ENCODE measurements at regions not wholly inside any gene's neighbourhood (a gene's known extent, or its start where the extent isn't known, plus 50 kb on each side); places are given as distances from the start of the nearest gene placed in this dataset.

- peak in 1 of 4 donors; percentile 17 for DNase-seq
- ATAC-seq = peak; percentile 28
- intact Hi-C loops (cut with DNase I) = no loop called here
These were observed 70.9 kb upstream of the STOX2 start for GRCh38 chr4:183834252-183834651.

GRCh38 chr4:183837222-183837621 lies 67.9 kb upstream of the STOX2 start:
- WGBS, 2 donors = 58 to 60% methylated on average over 5 of the region's 5 CpGs
- DNase-seq (no peak), ATAC-seq (no peak)
- Histone ChIP-seq H3K27me3 (no peaks in the 10 kb centered on the region), H3K27ac (no peak overlapping the region), H3K9me3 (no peaks in the 10 kb centered on the region), H3K36me3 (replicated peaks in 1 of 2; ENCODE audit: insufficient read depth in 1 of 2, low read depth in 2 of 2) (no peaks in the 10 kb centered on the region), H3K4me3 (no peak overlapping the region), H3K4me1 (peaks cover 10% of the 10 kb centered on the region)
- intact Hi-C loops (cut with DNase I) = no loop called here
- no peak for TF ChIP-seq POLR2A (IDR thresholded peaks at IDR 0.05)
- TF ChIP-seq, protein P1, sequence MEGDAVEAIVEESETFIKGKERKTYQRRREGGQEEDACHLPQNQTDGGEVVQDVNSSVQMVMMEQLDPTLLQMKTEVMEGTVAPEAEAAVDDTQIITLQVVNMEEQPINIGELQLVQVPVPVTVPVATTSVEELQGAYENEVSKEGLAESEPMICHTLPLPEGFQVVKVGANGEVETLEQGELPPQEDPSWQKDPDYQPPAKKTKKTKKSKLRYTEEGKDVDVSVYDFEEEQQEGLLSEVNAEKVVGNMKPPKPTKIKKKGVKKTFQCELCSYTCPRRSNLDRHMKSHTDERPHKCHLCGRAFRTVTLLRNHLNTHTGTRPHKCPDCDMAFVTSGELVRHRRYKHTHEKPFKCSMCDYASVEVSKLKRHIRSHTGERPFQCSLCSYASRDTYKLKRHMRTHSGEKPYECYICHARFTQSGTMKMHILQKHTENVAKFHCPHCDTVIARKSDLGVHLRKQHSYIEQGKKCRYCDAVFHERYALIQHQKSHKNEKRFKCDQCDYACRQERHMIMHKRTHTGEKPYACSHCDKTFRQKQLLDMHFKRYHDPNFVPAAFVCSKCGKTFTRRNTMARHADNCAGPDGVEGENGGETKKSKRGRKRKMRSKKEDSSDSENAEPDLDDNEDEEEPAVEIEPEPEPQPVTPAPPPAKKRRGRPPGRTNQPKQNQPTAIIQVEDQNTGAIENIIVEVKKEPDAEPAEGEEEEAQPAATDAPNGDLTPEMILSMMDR (IDR thresholded peaks at IDR 0.05) = no peak

More at GRCh38 chr4:183834252-183834651, 70.9 kb upstream of the STOX2 start:
- H3K27ac ChIP-seq = peak overlapping the region in 1 of 4 donors; percentile 21
- TF ChIP-seq POLR2A (IDR thresholded peaks at IDR 0.05) = no peak
- TF ChIP-seq, protein P1 (IDR thresholded peaks at IDR 0.05) = no peak
- no peaks in the 10 kb centered on the region for H3K9me3 ChIP-seq
- no peaks in the 10 kb centered on the region for H3K27me3 ChIP-seq
- no peaks in the 10 kb centered on the region for H3K36me3 ChIP-seq (replicated peaks in 1 of 2; ENCODE audit: insufficient read depth in 1 of 2, low read depth in 2 of 2)
- H3K4me3 ChIP-seq = no peak overlapping the region
- 28 to 39% methylated on average over 9 of the region's 9 CpGs for WGBS, 2 donors
- peaks cover 20% of the 10 kb centered on the region for H3K4me1 ChIP-seq

GRCh38 chr4:183838987-183839712 lies 66.0 kb upstream of the STOX2 start:
- no peak overlapping the region for H3K27ac ChIP-seq
- no peak for DNase-seq
- H3K27me3 ChIP-seq = no peaks in the 10 kb centered on the region
- no peak for ATAC-seq
- no peak for TF ChIP-seq POLR2A (IDR thresholded peaks at IDR 0.05)
- TF ChIP-seq, protein P1 (IDR thresholded peaks at IDR 0.05) = peak in 4 of 7 experiments; percentile 10 to 29 (median 16)
- no peaks in the 10 kb centered on the region for H3K36me3 ChIP-seq (replicated peaks in 1 of 2; ENCODE audit: insufficient read depth in 1 of 2, low read depth in 2 of 2)
- WGBS, 2 donors = 66 to 68% methylated on average over 15 to 16 of the region's 16 CpGs
- H3K9me3 ChIP-seq = no peaks in the 10 kb centered on the region
- intact Hi-C loops (cut with DNase I) = no loop called here
- H3K4me1 ChIP-seq = peaks cover 7% of the 10 kb centered on the region
- no peak overlapping the region for H3K4me3 ChIP-seq

- ATAC-seq = peak; percentile 73
- Histone ChIP-seq H3K9me3 (no peaks in the 10 kb centered on the region), H3K27me3 (no peaks in the 10 kb centered on the region), H3K4me1 (no peaks in the 10 kb centered on the region), H3K27ac (no peak overlapping the region), H3K4me3 (no peak overlapping the region), H3K36me3 (replicated peaks in 1 of 2; ENCODE audit: insufficient read depth in 1 of 2, low read depth in 2 of 2) (no peaks in the 10 kb centered on the region)
- WGBS, 2 donors = 17 to 18% methylated on average over 5 of the region's 5 CpGs
- TF ChIP-seq, protein P1 (IDR thresholded peaks at IDR 0.05) = peak; percentile 72 to 93 (median 86)
- TF ChIP-seq POLR2A (IDR thresholded peaks at IDR 0.05) = no peak
- intact Hi-C loops (cut with DNase I) = loop anchor here (5.0 kb wide), 1 partner anchor 327 kb away; no protein-coding TSS in a partner anchor
- peak; percentile 79 to 88 (median 84) for DNase-seq
These were observed 64.8 kb upstream of the STOX2 start for GRCh38 chr4:183840311-183840710.

DNA sequence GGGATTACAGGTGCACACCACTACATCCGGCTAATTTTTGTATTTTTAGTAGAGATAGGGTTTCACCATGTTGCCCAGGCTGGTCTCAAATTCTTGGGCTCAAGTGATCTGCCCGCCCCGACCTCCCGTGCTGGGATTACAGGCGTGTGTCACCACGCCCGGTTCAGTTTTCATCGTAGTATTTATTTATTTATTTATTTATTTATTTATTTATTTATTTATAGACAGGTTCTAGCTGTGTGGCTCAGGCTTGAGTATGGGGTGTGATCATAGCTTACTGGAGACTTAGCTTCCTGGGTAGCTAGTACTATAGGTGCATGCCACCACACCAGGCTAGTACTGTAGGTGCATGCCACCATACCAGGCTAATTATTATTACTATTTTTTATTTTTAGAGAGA lies 64.1 kb upstream of the STOX2 start:
- Histone ChIP-seq H3K36me3 (replicated peaks in 1 of 2; ENCODE audit: insufficient read depth in 1 of 2, low read depth in 2 of 2) (no peaks in the 10 kb centered on the region), H3K4me1 (no peaks in the 10 kb centered on the region), H3K9me3 (no peaks in the 10 kb centered on the region), H3K27me3 (no peaks in the 10 kb centered on the region), H3K4me3 (no peak overlapping the region), H3K27ac (no peak overlapping the region)
- intact Hi-C loops (cut with DNase I) = loop anchor here (5.0 kb wide), 1 partner anchor 326 kb away; no protein-coding TSS in a partner anchor
- no peak for ATAC-seq
- no peak for DNase-seq
- no peak for TF ChIP-seq POLR2A (IDR thresholded peaks at IDR 0.05)
- TF ChIP-seq, protein P1 (IDR thresholded peaks at IDR 0.05) = no peak
- WGBS, 2 donors = 88 to 91% methylated on average over 8 of the region's 8 CpGs

All from body of pancreas (tissue), 4 donors.